HepG2 (cell line): ENCODE measurements at regions not wholly inside any gene's neighbourhood (a gene's known extent, or its start where the extent isn't known, plus 50 kb on each side); places are given as distances from the start of the nearest gene placed in this dataset.
A peak's percentile ranks its signal among the peaks of the same experiment; 100 is the strongest.

Experiments used
- ATAC-seq: fragments of 200-7000 bp; cut with Tn5 transposase; 3 replicates; pipeline ENCODE4 v1.9.1; 2020; ENCODE audit warnings: mild to moderate bottlenecking, moderate library complexity
- BruUV-seq: library from RNA; stranded (reverse); fragments of 400-500 nt; replicated peaks from 2 replicates; lab custom pipeline; 2021; lab: Mats Ljungman, UMichigan
- CTCF ChIA-PET: fragments of 300-600 bp; formaldehyde crosslinking; extraction: SDS; loops from one replicate; lab custom pipeline; 2021; ENCODE audit warnings: low total read pairs, inconsistent platforms, low intra/inter-chr PET ratio; lab: Yijun Ruan, JAX
- POLR2A ChIA-PET: fragments of 350-600 bp; sonication (Branson Sonifier 250); formaldehyde crosslinking; loops from one replicate; lab custom pipeline; 2020; ENCODE audit warnings: antibody characterized with exemption, inconsistent platforms; lab: Yijun Ruan, JAX
- DNase-seq: peaks from one replicate; pipeline ENCODE4 v3.0.0-alpha.2; 2015; ENCODE audit warnings: low spot score
- FAIRE-seq: peaks from 3 replicates; lab custom pipeline; 2011; peaks lifted over from hg19 to GRCh38; lab: Jason Lieb, UNC
- H2AFZ ChIP-seq: one replicate; pipeline ENCODE4 v1.6.1; 2011; ENCODE audit warnings: low read length, inconsistent platforms
- H3K27ac ChIP-seq: fragments of 300-600 bp; 3 replicates; pipeline ENCODE4 v1.8.0; 2011; ENCODE audit warnings: mixed run types, mild to moderate bottlenecking, mixed read lengths, low read length, inconsistent platforms; ENCODE audit not compliant: insufficient read depth; ENCODE audit errors: extremely low read length
- H3K27me3 ChIP-seq, 2 experiments: fragments of 200-600 bp in 1 of 2; 2 replicates in 1 of 2; 3 replicates in 1 of 2; pipeline versions ENCODE4 v1.6.0 to v1.8.0; 2011; ENCODE audit warnings: low read length in 2 of 2, mild to moderate bottlenecking in 2 of 2, moderate library complexity in 2 of 2, inconsistent platforms in 1 of 2; ENCODE audit not compliant: insufficient read depth in 2 of 2, control insufficient read depth in 1 of 2
- H3K36me3 ChIP-seq, 2 experiments: fragments of 200-600 bp in 1 of 2; replicated peaks in 1 of 2; 2 replicates in 1 of 2; 3 replicates in 1 of 2; pipeline versions ENCODE4 v1.5.1 to v1.8.0; 2011; ENCODE audit warnings: low read length in 2 of 2, inconsistent platforms in 1 of 2; ENCODE audit not compliant: insufficient read depth in 2 of 2, control insufficient read depth in 1 of 2
- H3K4me1 ChIP-seq: 2 replicates; pipeline ENCODE4 v1.5.1; 2012; ENCODE audit warnings: low read length, inconsistent platforms; ENCODE audit not compliant: insufficient read depth
- H3K4me2 ChIP-seq: 2 replicates; pipeline ENCODE4 v1.6.0; 2011; ENCODE audit warnings: low read depth, low read length, inconsistent platforms
- H3K4me3 ChIP-seq, 3 experiments: fragments of 200-600 bp in 1 of 3; sonication (generic), shearing (Covaris generic) in 1 of 3; replicated peaks in 1 of 3; 2 replicates each; pipeline ENCODE4 v1.5.1; 2011 to 2016; ENCODE audit warnings: low read length in 3 of 3, inconsistent platforms in 2 of 3, low read depth in 2 of 3, mild to moderate bottlenecking in 2 of 3, control low read depth in 1 of 3, mixed read lengths in 1 of 3; ENCODE audit not compliant: insufficient read depth in 1 of 3
- H3K79me2 ChIP-seq: one replicate; pipeline ENCODE4 v1.6.1; 2011; ENCODE audit warnings: low read length, inconsistent platforms; ENCODE audit not compliant: insufficient read depth
- H3K9ac ChIP-seq: 2 replicates; pipeline ENCODE4 v1.6.0; 2011; ENCODE audit warnings: mild to moderate bottlenecking, low read depth, low read length, inconsistent platforms; ENCODE audit not compliant: insufficient read depth
- H3K9me3 ChIP-seq: 2 replicates; pipeline ENCODE4 v1.5.1; 2012; ENCODE audit warnings: mild to moderate bottlenecking, low read length
- H4K20me1 ChIP-seq: 2 replicates; pipeline ENCODE4 v1.6.0; 2011; ENCODE audit warnings: inconsistent platforms, mild to moderate bottlenecking, low read length, moderate library complexity; ENCODE audit not compliant: insufficient read depth
- CEBPB ChIP-seq: IDR thresholded peaks from 2 replicates; pipeline ENCODE4 v1.6.1; 2011; ENCODE audit warnings: low read depth, low read length, improper control_type of control experiment, borderline replicate concordance
- FUBP1 ChIP-seq: sonication (generic); formaldehyde crosslinking; IDR thresholded peaks from 2 replicates; pipeline ENCODE4 v1.5.1; 2020; ENCODE audit warnings: missing genetic modification reagents, mild to moderate bottlenecking, borderline replicate concordance
- LRRFIP1 ChIP-seq: sonication (generic); formaldehyde crosslinking; conservative IDR thresholded peaks from 2 replicates; pipeline ENCODE4 v1.4.0; 2020; ENCODE audit warnings: missing genetic modification reagents
- REST ChIP-seq, 2 experiments: IDR thresholded peaks; 2 replicates each; pipeline ENCODE4 v1.6.1; 2011 to 2012; ENCODE audit warnings: low read length in 2 of 2, borderline replicate concordance in 1 of 2, low read depth in 1 of 2, mild to moderate bottlenecking in 1 of 2, moderate library complexity in 1 of 2
- SKI ChIP-seq: fragments of 450-650 bp; IDR thresholded peaks from one replicate; pipeline ENCODE4 v1.6.1; 2018; ENCODE audit warnings: mild to moderate bottlenecking; ENCODE audit not compliant: partially characterized antibody
- TEF ChIP-seq: sonication (generic); formaldehyde crosslinking; IDR thresholded peaks from 2 replicates; pipeline ENCODE4 v1.5.0; 2020; ENCODE audit warnings: missing genetic modification reagents
- ZNF567 ChIP-seq: sonication (generic); formaldehyde crosslinking; IDR thresholded peaks from 2 replicates; pipeline ENCODE4 v1.8.1; 2023; ENCODE audit warnings: mild to moderate bottlenecking, missing genetic modification reagents, borderline replicate concordance
- ZSCAN12 ChIP-seq: sonication (generic); formaldehyde crosslinking; IDR thresholded peaks from 2 replicates; pipeline ENCODE4 v1.9.0; 2021; ENCODE audit warnings: mild to moderate bottlenecking, missing genetic modification reagents
- ZSCAN22 ChIP-seq: sonication (generic); formaldehyde crosslinking; IDR thresholded peaks from 2 replicates; pipeline ENCODE4 v1.4.0; 2020; ENCODE audit warnings: mild to moderate bottlenecking, missing genetic modification reagents
- WGBS: methylation state at CpG from one replicate; pipeline ENCODE4 v1.1.6; 2017; ENCODE audit warnings: low lambda C conversion rate; 5-methylcytosine and 5-hydroxymethylcytosine counted together
- in situ Hi-C: cut with HindIII; loops from 2 replicates; pipeline ENCODE4 v1.10.0; 2017; ENCODE audit warnings: low pct_unique_long_range_greater_than_20kb; ENCODE audit not compliant: extremely low pct_ligation_motif_present
- intact Hi-C: fragments of 100-400 bp; cut with micrococcal nuclease; formaldehyde crosslinking; loops from one replicate; pipeline ENCODE4 v1.10.0; 2022; ENCODE audit not compliant: unreplicated experiment

- no peaks in the 10 kb centered on the region for H3K79me2 ChIP-seq
- FAIRE-seq: no peak
- no peak overlapping the region for H3K4me3 ChIP-seq
- intact Hi-C loops (no loop called here), in situ Hi-C loops (no loop called here)
- no peak for DNase-seq
- no peak overlapping the region for H3K27ac ChIP-seq
- 0 out of 5 replicates have a peak, but pooled peaks cover 0 to 4% of the 10 kb centered on the region in 2 experiments for H3K27me3 ChIP-seq
- BruUV-seq: no TSS peak
- ChIA-PET POLR2A (no interaction called here), CTCF (no interaction called here)
- H3K9me3 ChIP-seq: no peaks in the 10 kb centered on the region
- H3K36me3 ChIP-seq: no peaks in the 10 kb centered on the region
- no peak overlapping the region for H3K9ac ChIP-seq
- no peaks in the 10 kb centered on the region for H4K20me1 ChIP-seq
- no peak overlapping the region for H2AFZ ChIP-seq
- no peak for ATAC-seq
- peaks cover 21% of the 10 kb centered on the region for H3K4me1 ChIP-seq
- 19% methylated on average over 9 of the region's 9 CpGs for WGBS
- peak overlapping the region; percentile 94; the same call in 1 of the 2 replicates for H3K4me2 ChIP-seq
- TF ChIP-seq SKI (no peak), ZSCAN12 (CRISPR knock-in tag) (no peak), FUBP1 (no peak), TEF (CRISPR knock-in tag) (no peak), CEBPB (no peak), LRRFIP1 (CRISPR knock-in tag) (no peak), ZSCAN22 (CRISPR knock-in tag) (no peak), ZNF567 (CRISPR knock-in tag) (no peak), REST (IDR thresholded peaks at IDR 0.05; ENCODE audit: borderline replicate concordance in 1 of 2, low read depth in 1 of 2, low read length in 2 of 2) (no peak)
Observed at GRCh38 chr6:28607990-28608389, 82.3 kb downstream of the GPX5 start.
